SKM-1 treated with dmso at 0.1 percent for 144 hours (cell line): ENCODE measurements at regions not wholly inside any gene's neighbourhood (a gene's known extent, or its start where the extent isn't known, plus 50 kb on each side); places are given as distances from the start of the nearest gene placed in this dataset.
"Not testable (repeated sequence)": the region's sequence is repeated elsewhere in the genome, so short reads cannot be mapped to it uniquely, and the experiment has no call there.

Experiments
- DNase-seq: peaks from one replicate; lab custom pipeline; 2025; ENCODE audit not compliant: unreplicated experiment; lab: John Stamatoyannopoulos, UW

DNA sequence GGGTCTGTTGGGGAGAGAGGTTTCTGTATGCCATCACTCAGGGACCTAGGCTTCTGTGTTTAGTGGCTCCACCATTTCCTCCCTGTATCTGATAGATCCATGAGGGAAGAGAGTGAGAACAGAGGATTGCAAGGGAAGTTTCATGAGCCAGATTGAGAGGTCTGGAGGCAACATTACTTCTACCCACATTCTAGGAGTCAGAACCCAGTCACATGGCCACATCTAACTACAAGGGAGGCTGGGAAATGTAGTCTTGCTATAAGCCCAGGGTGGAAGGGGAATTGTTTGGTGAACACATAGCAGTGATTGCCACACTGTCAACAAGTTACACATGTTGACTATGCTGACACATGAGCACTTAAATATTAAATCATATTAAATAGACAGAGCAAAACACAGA is 834.8 kb downstream of the C12orf50 start:
- DNase-seq, result not testable (repeated sequence)

DNA sequence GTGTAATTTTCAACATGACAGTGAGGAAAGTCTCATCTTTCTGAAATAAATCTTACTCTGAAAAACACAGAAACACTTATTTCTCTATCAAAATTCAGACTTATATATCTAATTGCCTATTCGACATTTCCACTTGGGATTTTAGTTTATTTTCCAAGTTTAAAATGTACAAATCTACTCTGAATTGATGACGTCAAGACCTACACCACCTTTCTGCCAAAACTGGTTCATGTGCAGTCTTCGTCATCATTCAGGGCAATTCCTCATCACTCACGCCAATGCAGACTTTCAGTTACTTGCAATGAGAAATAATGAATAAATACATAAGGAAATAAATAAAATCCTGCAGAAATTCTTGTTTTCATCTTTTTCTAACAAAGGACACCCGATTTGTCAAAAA is 843.8 kb downstream of the C12orf50 start:
- DNase-seq, result no peak

DNA sequence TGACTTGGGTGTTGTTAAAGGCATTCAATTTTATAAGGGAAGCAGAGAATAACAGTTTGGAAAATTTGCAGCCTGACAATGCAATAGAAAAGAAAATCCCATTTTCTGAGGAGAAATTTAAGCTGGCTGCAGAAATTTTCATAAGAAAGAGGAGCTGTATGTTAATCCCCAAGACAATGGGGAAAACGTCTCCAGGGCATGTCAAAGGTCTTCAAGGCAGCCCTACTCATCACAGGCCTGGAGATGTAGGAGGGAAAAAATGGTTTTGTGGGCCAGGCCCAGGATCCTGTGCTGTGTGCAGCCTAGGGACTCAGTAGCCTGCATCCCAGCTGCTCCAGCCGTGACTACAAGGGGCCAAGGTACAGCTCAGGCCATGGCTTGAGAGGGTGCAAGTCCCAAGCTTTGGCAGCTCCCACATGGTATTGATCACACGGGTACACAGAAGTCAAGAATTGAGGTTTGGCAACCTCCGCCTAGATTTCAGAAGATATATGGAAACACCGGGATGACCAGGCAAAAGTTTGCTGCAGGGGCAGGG is 846.4 kb downstream of the C12orf50 start:
- DNase-seq, result no peak

- DNase-seq, result no peak
These were observed 857.8 kb downstream of the C12orf50 start for GRCh38 chr12:87171356-87171755.

GRCh38 chr12:87169010-87169409 is 860.2 kb downstream of the C12orf50 start:
- DNase-seq, result no peak

DNA sequence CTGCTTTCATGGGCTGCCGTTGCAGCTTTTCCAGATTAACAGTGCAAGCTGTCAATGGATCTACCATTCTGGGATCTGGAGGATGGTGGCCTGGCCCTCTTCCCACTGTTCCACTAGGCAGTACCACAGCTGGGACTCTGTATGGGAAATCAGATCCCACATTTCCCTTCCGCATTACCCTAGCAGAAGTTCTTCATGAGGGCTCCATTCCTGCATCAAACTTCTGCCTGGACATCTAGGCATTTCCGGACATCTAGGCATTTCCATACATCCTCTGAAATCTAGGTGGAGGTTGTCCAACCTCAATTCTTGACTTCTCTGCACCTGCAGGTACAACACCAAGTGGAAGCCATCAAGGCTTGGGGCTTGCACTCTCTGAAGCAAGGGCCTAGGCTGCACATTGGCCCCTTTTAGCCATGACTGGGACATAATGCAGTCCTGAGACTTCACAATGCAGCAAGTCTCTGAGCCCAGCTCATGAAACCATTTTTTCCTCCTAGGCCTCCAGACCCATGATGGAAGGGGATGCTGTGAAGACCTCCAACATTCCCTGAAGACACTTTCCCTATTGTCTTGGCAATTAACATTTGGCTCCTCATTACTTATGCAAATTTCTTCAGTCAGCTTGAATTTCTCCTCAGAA is 863.3 kb downstream of the C12orf50 start:
- no peak for DNase-seq

DNA sequence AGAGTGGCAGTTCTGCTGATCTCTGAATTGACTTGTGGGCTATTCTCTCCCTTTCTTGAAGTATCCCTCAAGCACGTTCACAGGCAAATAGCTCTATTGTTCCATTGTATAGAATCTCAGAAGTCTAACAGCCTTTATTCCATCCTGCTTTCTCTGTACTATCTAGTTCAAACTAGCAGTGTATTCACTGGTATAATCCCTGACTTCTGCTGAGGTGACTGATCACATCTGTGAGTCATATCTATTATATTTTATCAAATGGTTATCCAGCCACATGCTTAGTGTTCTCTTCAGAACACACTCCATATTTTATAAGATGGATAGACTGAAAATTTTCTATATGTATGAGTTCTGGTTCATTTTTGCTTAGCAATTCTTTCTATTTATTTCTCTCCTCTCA is 866.1 kb downstream of the C12orf50 start:
- DNase-seq, result no peak

GRCh38 chr12:87160848-87161601 is 868.2 kb downstream of the C12orf50 start:
- DNase-seq, result no peak

DNA sequence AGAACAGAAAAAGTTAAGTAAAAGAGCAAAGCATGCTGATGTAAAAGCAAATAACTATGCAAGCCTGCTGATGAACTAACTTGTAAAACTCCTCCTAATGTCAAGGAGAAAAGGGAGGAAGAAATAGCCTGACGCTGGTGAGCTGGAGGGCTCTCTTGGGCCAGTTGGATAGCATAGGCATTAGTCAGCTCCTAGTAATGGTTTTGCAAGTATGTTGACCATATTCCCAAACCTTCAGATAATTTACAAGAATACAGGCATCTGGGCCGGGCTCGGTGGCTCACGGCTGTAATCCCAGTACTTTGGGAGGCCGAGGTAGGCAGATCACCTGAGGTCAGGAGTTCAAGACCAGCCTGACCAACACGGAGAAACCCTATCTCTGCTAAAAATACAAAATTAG is 871.4 kb downstream of the C12orf50 start:
- DNase-seq, result no peak

DNA sequence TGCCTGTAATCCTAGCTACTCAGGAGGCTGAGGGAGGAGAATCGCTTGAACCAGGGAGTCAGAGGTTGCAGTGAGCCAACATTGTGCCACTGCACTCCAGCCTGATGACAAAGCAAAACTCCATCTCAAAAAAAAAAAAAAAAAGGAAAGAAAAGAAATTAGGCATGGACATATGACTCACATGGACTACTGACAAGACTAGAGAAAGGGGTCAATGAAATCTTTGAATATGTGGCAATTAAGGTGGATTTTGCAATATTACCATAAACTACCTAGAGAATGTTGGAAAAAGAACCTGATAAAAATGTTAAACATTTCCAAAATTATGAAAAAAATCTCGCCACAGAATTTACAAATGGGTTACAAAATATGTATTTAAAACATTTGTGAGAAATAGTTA is 873.6 kb downstream of the C12orf50 start:
- no peak for DNase-seq

GRCh38 chr12:87152841-87153528 is 876.2 kb downstream of the C12orf50 start:
- DNase-seq, result no peak

GRCh38 chr12:87152075-87152474 is 877.1 kb downstream of the C12orf50 start:
- no peak for DNase-seq

DNA sequence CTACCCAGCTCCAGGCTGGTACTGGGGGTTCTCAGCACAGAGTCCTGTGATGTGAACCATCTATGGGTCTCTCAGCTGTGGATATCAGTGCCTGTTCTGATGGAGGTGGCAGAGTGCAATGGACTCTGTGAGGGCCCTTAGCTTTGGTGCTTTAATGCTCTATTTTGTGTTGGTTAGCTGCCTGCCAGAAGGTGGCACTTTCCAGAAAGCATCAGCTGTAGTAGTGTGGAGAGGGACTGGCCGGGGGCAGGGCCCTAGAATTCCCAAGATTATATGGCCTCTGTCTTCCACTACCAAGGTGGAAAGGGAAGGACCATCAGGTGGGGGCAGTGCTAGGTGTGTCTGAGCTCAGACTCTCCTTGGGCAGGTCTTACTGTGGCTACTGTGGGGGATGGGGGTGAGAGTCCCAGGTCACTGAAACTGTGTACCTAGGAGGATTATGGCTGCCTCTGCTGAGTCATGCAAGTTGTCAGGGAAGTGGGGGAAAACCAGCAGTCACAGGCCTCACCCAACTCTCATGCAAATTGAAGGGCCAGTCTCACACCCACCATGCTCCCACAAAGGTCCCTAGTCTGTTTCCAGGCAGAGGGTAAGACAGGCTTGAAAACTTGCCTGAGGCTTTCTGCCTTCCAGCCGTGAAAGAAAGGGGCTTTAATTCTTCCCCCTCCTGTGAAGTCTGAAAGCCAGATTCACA is 878.1 kb downstream of the C12orf50 start:
- no peak for DNase-seq

GRCh38 chr12:87142342-87142741 is 886.2 kb upstream of the MGAT4C start:
- no peak for DNase-seq

GRCh38 chr12:87141091-87141490 is 884.9 kb upstream of the MGAT4C start:
- no peak for DNase-seq

DNA sequence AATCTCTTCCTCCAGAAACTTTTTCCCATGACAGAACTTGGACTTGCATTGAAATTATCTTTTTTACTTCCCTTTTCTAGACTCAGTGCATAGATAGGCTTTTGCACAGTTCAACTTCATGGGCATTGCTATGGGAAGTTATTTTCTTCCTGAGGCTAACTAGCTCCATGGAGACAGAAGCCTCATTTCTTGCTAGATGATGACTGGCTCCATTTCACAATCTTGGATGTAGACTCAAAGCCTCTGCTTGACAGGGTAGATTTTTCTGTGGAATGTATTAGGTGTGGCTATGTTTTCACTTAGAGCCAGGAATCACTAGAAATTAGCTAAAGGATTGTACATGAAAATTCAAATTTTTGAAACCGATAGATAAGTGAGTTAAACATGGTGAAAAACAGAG is 884.1 kb upstream of the MGAT4C start:
- DNase-seq, result peak; percentile 13

- DNase-seq, result no peak
These were observed 881.0 kb upstream of the MGAT4C start for GRCh38 chr12:87137220-87137619.

DNA sequence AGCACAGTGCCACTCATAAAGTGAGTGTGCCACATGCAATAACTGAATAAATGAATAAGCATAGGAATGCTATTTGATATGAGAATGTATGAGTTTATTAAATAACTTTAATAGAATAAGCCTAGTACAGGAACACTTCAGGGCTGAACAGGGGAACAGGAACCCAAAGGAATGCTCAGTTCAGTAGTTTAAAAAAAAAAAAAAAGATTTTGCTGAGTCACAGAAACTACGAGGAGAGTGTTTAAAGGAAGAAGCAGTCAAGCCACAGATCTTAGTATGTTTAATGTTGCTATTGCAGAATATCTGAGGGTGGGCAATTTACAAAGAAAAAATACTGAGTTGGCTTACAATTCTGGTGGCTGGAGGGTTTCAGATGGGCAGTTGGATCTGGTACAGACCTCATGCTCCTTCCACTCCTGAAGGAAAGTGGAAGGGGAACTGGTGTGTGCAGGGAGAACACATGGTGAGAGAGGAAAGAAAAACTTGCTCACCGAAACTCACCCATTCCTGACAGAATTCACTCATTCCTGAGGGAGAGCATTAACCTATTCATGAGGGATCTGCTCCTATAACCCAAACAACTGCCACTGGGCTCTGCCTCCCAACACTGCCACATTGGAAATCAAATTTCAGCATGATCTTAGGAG is 880.3 kb upstream of the MGAT4C start:
- peak; percentile 0 for DNase-seq

- no peak for DNase-seq
These were observed 871.1 kb upstream of the MGAT4C start for GRCh38 chr12:87127272-87127671.

- no peak for DNase-seq
These were observed 865.7 kb upstream of the MGAT4C start for GRCh38 chr12:87121896-87122295.

DNA sequence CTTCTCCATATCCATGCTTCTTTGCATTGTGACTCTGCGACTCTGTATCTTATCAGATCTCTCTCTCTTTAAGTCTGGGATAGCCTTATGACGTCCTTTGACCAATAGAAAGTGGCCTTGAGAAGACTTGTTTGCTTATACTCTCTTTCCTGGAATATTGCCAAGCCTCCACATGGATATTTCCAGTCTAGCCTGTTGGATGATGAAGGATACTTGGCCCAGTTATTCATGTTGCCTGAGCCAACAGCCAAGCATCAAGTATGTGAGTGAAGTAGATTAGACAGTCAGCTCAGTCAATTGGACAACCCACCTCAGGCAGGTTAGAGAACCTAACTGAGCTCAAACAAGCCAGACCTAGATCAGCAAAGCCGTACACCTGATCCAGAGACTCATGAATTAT is 864.2 kb upstream of the MGAT4C start:
- no peak for DNase-seq
